Aorta (tissue), 5 donors: ENCODE measurements at regions not wholly inside any gene's neighbourhood (a gene's known extent, or its start where the extent isn't known, plus 50 kb on each side); places are given as distances from the start of the nearest gene placed in this dataset.

Experiments used
- ATAC-seq: fragments of 200-7000 bp; cut with Tn5 transposase; one replicate; pipeline ENCODE4 v1.9.1; 2022; ENCODE audit warnings: moderate library complexity; ENCODE audit not compliant: low FRiP score
- DNase-seq, 2 donors: peaks; one replicate each; pipeline ENCODE4 v3.0.0-alpha.2; 2020
- H3K27ac ChIP-seq, 2 donors: one replicate each; pipeline ENCODE4 v1.5.1; 2013; ENCODE audit warnings: low read length in 2 of 2, mild to moderate bottlenecking in 2 of 2, moderate library complexity in 2 of 2, control low read depth in 1 of 2, inconsistent platforms in 1 of 2, low read depth in 1 of 2
- H3K27me3 ChIP-seq, 2 donors: one replicate each; pipeline ENCODE4 v1.6.1; 2013; ENCODE audit warnings: control low read depth in 1 of 2, low read length in 1 of 2, mild to moderate bottlenecking in 1 of 2, moderate library complexity in 1 of 2; ENCODE audit not compliant: insufficient read depth in 2 of 2, control insufficient read depth in 1 of 2
- H3K36me3 ChIP-seq, 2 donors: one replicate each; pipeline ENCODE4 v1.6.1; 2013; ENCODE audit warnings: control low read depth in 1 of 2, low read length in 1 of 2, mild to moderate bottlenecking in 1 of 2; ENCODE audit not compliant: insufficient read depth in 2 of 2, control insufficient read depth in 1 of 2
- H3K4me1 ChIP-seq, 2 donors: one replicate each; pipeline ENCODE4 v1.6.1; 2013; ENCODE audit warnings: low read length in 2 of 2, control low read depth in 1 of 2, mild to moderate bottlenecking in 1 of 2, moderate library complexity in 1 of 2; ENCODE audit not compliant: insufficient read depth in 2 of 2, control insufficient read depth in 1 of 2
- H3K4me3 ChIP-seq, 2 donors: one replicate each; pipeline ENCODE4 v1.5.1; 2013; ENCODE audit warnings: low read length in 2 of 2, control low read depth in 1 of 2, mild to moderate bottlenecking in 1 of 2
- H3K9me3 ChIP-seq: one replicate; pipeline ENCODE4 v1.6.1; 2013; ENCODE audit warnings: mild to moderate bottlenecking, low read length; ENCODE audit not compliant: control insufficient read depth
- WGBS, 2 donors: extraction: QIAGEN DNeasy Blood & Tissue Kit; methylation state at CpG; one replicate each; pipeline ENCODE4 v1.1.7; 2013; 5-methylcytosine and 5-hydroxymethylcytosine counted together
- intact Hi-C, 2 donors: fragments of 100-400 bp; cut with DNase I; formaldehyde crosslinking; loops; one replicate each; pipeline versions ENCODE4 v1.14.2 to v1.15.0; 2022
- donor health status: healthy with polysubstance abuse.
- donor health status: Bipolar disorder and iron deficiency.
- donor health status: DM: no; HTN: no; CAD: no.
- donor health status: DM: no; HTN: no; CAD: no.
- donor health status: DM: yes; HTN: yes; CAD: no.

DNA sequence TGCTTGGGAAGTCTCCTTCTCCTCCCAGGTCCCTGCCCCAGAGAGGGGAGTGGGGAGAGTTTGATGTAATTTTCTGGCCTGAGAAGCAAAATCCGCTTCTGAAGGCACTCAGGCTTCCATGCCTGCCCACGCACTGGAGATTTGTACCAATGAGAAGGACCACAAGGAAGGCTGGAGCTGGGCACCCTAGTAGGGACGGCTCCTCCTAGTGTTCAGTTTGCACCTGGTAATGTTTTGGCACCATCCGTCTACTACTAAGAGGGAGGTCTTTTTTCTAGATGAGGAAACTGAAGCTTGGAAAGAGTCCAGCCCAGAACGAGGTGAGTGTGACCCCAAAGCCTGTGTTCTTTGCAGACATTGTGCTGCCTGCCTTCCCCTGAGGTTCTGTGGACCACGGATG, 83.6 kb upstream of the NLRP1 start:
- Histone ChIP-seq H3K27me3 (no peaks in the 10 kb centered on the region), H3K36me3 (no peaks in the 10 kb centered on the region), H3K4me3 (no peak overlapping the region), H3K27ac (no peak overlapping the region), H3K4me1 (no peaks in the 10 kb centered on the region), H3K9me3 (no peaks in the 10 kb centered on the region)
- ATAC-seq: no peak
- intact Hi-C loops: no loop called here
- WGBS, 2 donors: 50 to 58% methylated on average over 6 of the region's 6 CpGs
- no peak for DNase-seq

GRCh38 chr17:5668557-5669138, 84.3 kb upstream of the NLRP1 start:
- intact Hi-C loops: no loop called here
- no peak overlapping the region for H3K27ac ChIP-seq
- no peaks in the 10 kb centered on the region for H3K4me1 ChIP-seq
- no peak overlapping the region for H3K4me3 ChIP-seq
- no peak for ATAC-seq
- no peak for DNase-seq
- H3K9me3 ChIP-seq: no peaks in the 10 kb centered on the region
- no peaks in the 10 kb centered on the region for H3K27me3 ChIP-seq
- no peaks in the 10 kb centered on the region for H3K36me3 ChIP-seq
- 68 to 71% methylated on average over 2 of the region's 2 CpGs for WGBS, 2 donors

DNA sequence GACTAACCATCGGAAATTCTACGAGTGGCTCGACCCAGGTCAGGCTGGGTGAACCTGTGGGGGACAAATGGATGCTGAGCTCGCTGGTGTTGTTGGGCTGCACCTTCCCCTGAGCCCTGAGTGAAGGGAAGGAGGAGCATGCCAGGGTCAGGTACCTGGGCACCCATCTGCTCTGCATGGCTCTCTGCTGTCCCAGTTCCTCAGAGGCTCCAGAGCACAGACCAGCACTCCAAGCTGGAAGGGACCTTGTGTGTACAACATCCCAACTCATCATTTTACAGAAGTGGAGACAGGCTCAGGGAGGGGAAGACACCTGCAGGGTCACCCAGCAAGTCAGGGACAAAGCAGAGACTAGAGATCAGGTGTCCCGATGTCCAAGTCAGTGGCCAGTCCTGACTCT, 84.9 kb upstream of the NLRP1 start:
- no peaks in the 10 kb centered on the region for H3K9me3 ChIP-seq
- H3K36me3 ChIP-seq: no peaks in the 10 kb centered on the region
- 75 to 77% methylated on average over 5 of the region's 5 CpGs for WGBS, 2 donors
- no peaks in the 10 kb centered on the region for H3K27me3 ChIP-seq
- H3K4me1 ChIP-seq: no peaks in the 10 kb centered on the region
- intact Hi-C loops: no loop called here
- DNase-seq (no peak), ATAC-seq (no peak)
- H3K4me3 ChIP-seq: no peak overlapping the region
- no peak overlapping the region for H3K27ac ChIP-seq

- 78% methylated on average over 3 of the region's 3 CpGs for WGBS, 2 donors
- no peak for ATAC-seq
- intact Hi-C loops: no loop called here
These were observed 87.8 kb upstream of the NLRP1 start for GRCh38 chr17:5672141-5672540.

GRCh38 chr17:5672815-5673430, 88.6 kb upstream of the NLRP1 start:
- H3K9me3 ChIP-seq: no peaks in the 10 kb centered on the region
- no peaks in the 10 kb centered on the region for H3K4me1 ChIP-seq
- DNase-seq (no peak), ATAC-seq (no peak)
- H3K27ac ChIP-seq: no peak overlapping the region
- no peaks in the 10 kb centered on the region for H3K36me3 ChIP-seq
- intact Hi-C loops: no loop called here
- WGBS, 2 donors: 69 to 77% methylated on average over 5 of the region's 5 CpGs
- H3K27me3 ChIP-seq: no peaks in the 10 kb centered on the region
- H3K4me3 ChIP-seq: no peak overlapping the region

More at GRCh38 chr17:5672141-5672540, 87.8 kb upstream of the NLRP1 start:
- no peak overlapping the region for H3K4me3 ChIP-seq
- no peaks in the 10 kb centered on the region for H3K9me3 ChIP-seq
- no peaks in the 10 kb centered on the region for H3K27me3 ChIP-seq
- H3K36me3 ChIP-seq: no peaks in the 10 kb centered on the region
- H3K27ac ChIP-seq: no peak overlapping the region
- no peaks in the 10 kb centered on the region for H3K4me1 ChIP-seq
- DNase-seq: no peak

- DNase-seq (no peak), ATAC-seq (no peak)
- Histone ChIP-seq H3K9me3 (no peaks in the 10 kb centered on the region), H3K4me3 (no peak overlapping the region), H3K27ac (no peak overlapping the region), H3K27me3 (no peaks in the 10 kb centered on the region), H3K4me1 (no peaks in the 10 kb centered on the region), H3K36me3 (no peaks in the 10 kb centered on the region)
- WGBS, 2 donors: 22 to 30% methylated on average over 6 of the region's 6 CpGs
- intact Hi-C loops: no loop called here
These were observed 91.5 kb upstream of the NLRP1 start for GRCh38 chr17:5675625-5676421.

GRCh38 chr17:5677620-5678019, 93.3 kb upstream of the NLRP1 start:
- peaks cover 0 to 2% of the 10 kb centered on the region in 2 donors for H3K27me3 ChIP-seq
- no peaks in the 10 kb centered on the region for H3K9me3 ChIP-seq
- 38 to 48% methylated on average over 1 of the region's 1 CpG for WGBS, 2 donors
- no peak overlapping the region for H3K27ac ChIP-seq
- H3K36me3 ChIP-seq: no peaks in the 10 kb centered on the region
- ATAC-seq (no peak), DNase-seq (no peak)
- no peaks in the 10 kb centered on the region for H3K4me1 ChIP-seq
- intact Hi-C loops: no loop called here
- H3K4me3 ChIP-seq: no peak overlapping the region

DNA sequence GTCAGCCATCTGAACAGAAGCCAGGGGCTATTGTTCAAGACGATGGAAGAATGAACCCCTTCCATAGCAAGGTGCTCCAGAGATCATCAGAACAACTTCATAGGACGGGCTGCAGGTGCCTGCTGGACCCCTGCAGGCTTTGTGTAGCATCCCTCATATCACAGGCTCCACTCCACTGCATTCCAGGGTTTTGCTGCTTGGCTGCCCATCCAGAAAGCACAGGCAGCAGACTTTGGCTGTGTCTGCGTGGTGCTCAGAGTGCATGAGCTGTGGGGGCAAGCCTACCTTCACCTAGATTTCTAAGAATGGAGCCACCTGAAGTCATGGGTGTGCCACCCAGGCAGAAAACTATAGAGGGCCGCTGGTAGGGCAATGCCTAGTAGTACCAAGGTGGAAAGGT, 93.9 kb upstream of the NLRP1 start:
- 69 to 74% methylated on average over 4 of the region's 4 CpGs for WGBS, 2 donors
- DNase-seq: no peak
- Histone ChIP-seq H3K36me3 (no peaks in the 10 kb centered on the region), H3K4me1 (no peaks in the 10 kb centered on the region), H3K27me3 (peaks cover 0 to 2% of the 10 kb centered on the region in 2 donors), H3K4me3 (no peak overlapping the region), H3K27ac (no peak overlapping the region), H3K9me3 (no peaks in the 10 kb centered on the region)
- ATAC-seq: no peak
- intact Hi-C loops: no loop called here

DNA sequence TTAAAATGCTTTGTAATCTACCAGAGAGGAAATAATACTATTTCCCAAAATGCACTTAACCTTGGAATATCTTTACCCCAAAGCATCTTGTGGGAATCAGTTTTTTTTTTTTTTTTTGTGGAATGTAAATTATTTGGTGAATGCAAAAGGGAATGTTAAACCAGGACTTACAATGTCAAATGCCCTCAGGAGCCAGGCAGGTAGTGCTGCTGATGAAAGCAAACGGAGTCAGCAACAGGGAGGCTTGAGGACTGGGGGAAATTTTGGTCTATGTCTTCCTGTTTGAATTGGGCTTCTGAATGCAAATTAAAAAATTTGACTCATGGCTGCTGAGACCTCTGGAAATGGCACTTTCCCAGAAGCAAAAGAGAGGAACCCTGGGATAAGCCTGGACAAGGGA, 96.5 kb upstream of the NLRP1 start:
- DNase-seq (no peak), ATAC-seq (no peak)
- H3K4me1 ChIP-seq: no peaks in the 10 kb centered on the region
- intact Hi-C loops: no loop called here
- peaks cover 0 to 2% of the 10 kb centered on the region in 2 donors for H3K27me3 ChIP-seq
- H3K4me3 ChIP-seq: no peak overlapping the region
- peaks cover 3% of the 10 kb centered on the region for H3K9me3 ChIP-seq
- H3K27ac ChIP-seq: no peak overlapping the region
- 24 to 38% methylated on average over 1 of the region's 1 CpG for WGBS, 2 donors
- no peaks in the 10 kb centered on the region for H3K36me3 ChIP-seq
